ENCODE measurements at regions not wholly inside any gene's neighbourhood (a gene's known extent, or its start where the extent isn't known, plus 50 kb on each side); places are given as distances from the start of the nearest gene placed in this dataset.

DNA sequence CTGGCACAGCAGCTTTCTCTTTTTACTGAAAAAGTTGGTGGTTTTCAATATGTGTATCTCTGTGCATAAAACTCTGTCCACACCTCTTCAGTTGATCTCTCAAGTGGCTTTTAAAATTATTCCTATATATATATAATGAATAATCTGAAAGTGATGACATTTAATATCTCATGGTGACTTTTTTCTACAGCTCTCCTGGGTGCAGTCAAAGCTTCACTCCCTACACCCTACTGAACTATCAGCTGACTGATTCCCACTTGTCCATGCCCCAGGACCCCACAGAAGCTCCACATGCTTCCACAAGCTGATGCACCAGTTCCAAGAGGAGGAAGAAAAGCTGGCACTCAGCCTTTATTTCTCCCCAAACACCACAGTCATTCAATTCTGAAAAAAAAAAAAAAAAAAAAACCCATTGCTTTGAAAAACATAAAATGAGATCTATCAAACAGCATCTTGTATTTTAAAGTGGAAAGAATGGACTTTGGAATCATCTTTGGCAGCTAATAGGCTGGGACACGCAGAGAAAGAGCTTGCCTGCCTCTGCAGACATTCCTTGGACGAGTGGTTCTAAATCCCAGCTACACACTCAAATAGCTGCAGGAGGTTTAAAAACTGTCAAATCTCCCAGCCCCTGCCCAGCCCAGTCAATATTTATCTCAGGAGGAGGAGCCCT lies 75.3 kb upstream of the GDF10 start:
- Histone ChIP-seq H3K4me1 (no peaks in the 10 kb centered on the region), H3K27me3 (no peaks in the 10 kb centered on the region), H3K9me3 (peaks cover 0 to 9% (median 0%) of the 10 kb centered on the region in 4 donors), H3K4me3 (no peak overlapping the region), H3K27ac (no peak overlapping the region), H3K36me3 (no peaks in the 10 kb centered on the region)
- 47 to 51% methylated on average over 2 of the region's 2 CpGs for WGBS, 2 donors
- no peak for TF ChIP-seq EP300 (IDR thresholded peaks at IDR 0.05)
- DNase-seq (ENCODE audit: low spot score in 2 of 2): no peak

DNA sequence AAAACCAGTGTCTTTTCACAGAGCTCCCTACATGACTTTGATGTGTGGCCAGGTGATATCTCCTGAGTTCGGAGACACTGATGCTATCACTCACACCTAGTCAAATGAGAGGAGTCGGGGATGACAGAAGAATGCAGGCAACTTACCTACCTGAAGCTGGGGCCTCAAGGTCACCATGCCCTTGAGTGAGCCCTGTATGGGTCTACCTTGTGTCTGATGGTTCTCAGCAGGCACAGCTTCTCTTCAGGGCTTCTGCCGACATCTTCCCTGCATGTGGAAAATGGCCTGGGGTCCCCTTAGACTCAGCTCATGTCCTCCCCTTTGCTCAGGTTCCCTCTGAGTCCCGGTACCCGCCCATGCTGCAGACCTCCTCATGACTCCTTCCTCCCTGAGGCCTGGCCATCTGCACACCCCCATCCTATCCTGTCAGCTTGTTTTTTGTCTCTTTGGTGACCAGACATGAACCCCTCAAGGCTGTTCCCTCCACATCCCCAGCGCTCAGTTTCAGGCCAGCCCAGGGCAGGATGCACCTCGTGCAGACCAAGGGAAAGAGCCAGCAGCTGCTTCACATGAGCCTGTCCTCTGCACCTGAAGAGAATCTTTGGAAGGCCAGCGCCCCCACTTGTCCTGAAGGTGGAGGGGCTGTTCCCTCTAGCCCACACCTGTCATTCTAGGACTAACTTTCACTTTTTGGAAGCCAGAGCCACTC lies 74.6 kb upstream of the GDF10 start:
- H3K4me3 ChIP-seq: no peak overlapping the region
- WGBS, 2 donors: 77 to 89% methylated on average over 8 of the region's 8 CpGs
- H3K9me3 ChIP-seq: peaks cover 0 to 9% (median 0%) of the 10 kb centered on the region in 4 donors
- DNase-seq (ENCODE audit: low spot score in 2 of 2): no peak
- no peak overlapping the region for H3K27ac ChIP-seq
- no peaks in the 10 kb centered on the region for H3K36me3 ChIP-seq
- TF ChIP-seq, protein P1, sequence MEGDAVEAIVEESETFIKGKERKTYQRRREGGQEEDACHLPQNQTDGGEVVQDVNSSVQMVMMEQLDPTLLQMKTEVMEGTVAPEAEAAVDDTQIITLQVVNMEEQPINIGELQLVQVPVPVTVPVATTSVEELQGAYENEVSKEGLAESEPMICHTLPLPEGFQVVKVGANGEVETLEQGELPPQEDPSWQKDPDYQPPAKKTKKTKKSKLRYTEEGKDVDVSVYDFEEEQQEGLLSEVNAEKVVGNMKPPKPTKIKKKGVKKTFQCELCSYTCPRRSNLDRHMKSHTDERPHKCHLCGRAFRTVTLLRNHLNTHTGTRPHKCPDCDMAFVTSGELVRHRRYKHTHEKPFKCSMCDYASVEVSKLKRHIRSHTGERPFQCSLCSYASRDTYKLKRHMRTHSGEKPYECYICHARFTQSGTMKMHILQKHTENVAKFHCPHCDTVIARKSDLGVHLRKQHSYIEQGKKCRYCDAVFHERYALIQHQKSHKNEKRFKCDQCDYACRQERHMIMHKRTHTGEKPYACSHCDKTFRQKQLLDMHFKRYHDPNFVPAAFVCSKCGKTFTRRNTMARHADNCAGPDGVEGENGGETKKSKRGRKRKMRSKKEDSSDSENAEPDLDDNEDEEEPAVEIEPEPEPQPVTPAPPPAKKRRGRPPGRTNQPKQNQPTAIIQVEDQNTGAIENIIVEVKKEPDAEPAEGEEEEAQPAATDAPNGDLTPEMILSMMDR (IDR thresholded peaks at IDR 0.05): no peak
- TF ChIP-seq POLR2A (IDR thresholded peaks at IDR 0.05): no peak
- TF ChIP-seq EP300 (IDR thresholded peaks at IDR 0.05): no peak
- no peaks in the 10 kb centered on the region for H3K27me3 ChIP-seq
- H3K4me1 ChIP-seq: peaks cover 0 to 5% (median 0%) of the 10 kb centered on the region in 4 donors

DNA sequence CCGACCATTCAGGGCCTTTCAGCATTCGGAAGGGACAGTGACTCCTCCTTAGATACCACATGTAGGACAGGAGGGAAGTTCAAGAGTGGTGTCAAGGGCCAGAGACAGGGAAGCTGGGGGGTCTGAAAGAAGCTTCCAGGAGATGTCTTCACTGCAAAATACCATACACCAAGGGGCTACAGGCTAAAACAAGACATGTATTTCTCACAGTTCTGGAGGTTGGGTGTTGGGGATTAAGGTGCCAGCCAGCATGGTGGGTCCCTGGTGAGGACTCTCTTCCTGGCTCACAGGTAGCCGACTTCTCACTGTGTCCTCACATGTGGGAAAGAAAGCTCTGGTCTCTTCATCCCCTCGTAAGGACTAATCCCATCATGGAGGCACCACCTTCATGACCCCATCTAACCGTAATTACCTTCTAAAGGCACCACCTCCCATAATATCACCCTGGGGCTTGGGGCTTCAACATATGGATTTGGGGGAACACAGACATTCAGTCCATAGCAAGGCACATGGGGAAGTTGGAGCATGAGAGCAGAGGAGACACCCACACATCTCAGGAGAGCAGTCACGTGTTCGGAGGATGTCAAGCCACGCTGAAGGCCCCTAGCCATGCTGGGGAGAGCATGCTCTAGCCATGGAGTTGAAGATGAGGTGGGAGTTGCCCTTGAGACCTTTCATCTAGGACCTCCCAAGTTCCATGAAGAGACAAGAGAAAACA lies 73.9 kb upstream of the GDF10 start:
- peaks cover 0 to 9% (median 0%) of the 10 kb centered on the region in 4 donors for H3K9me3 ChIP-seq
- DNase-seq (ENCODE audit: low spot score in 2 of 2): no peak
- H3K27me3 ChIP-seq: no peaks in the 10 kb centered on the region
- H3K27ac ChIP-seq: no peak overlapping the region
- H3K36me3 ChIP-seq: no peaks in the 10 kb centered on the region
- peaks cover 0 to 10% (median 0%) of the 10 kb centered on the region in 4 donors for H3K4me1 ChIP-seq
- no peak for TF ChIP-seq EP300 (IDR thresholded peaks at IDR 0.05)
- TF ChIP-seq, protein P1 (IDR thresholded peaks at IDR 0.05): no peak
- 86 to 91% methylated on average over 8 of the region's 8 CpGs for WGBS, 2 donors
- no peak overlapping the region for H3K4me3 ChIP-seq

DNA sequence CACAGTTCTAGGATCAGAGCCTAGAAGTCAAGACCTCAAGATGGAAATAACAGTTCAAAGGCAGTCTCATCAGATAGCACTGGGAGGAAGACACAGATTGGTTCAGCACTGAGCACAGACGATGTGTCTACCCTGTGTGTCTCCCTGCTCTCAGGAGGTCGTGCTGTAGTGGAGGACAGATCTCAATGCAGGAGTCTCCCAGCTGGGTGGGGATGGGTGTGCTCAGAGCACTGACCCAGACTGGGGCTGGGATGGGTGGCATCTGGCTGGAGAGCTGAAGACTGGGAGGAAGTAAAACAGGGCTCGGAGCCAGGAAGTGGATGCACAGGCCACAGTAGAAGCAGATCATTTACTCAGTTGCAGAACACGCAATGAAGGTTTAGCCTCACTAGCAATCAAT lies 69.5 kb upstream of the GDF10 start:
- Histone ChIP-seq H3K27me3 (no peaks in the 10 kb centered on the region), H3K36me3 (no peaks in the 10 kb centered on the region), H3K4me1 (peaks cover 0 to 10% (median 0%) of the 10 kb centered on the region in 4 donors), H3K9me3 (peaks cover 0 to 9% (median 0%) of the 10 kb centered on the region in 4 donors), H3K27ac (no peak overlapping the region), H3K4me3 (no peak overlapping the region)
- TF ChIP-seq, protein P1 (IDR thresholded peaks at IDR 0.05): no peak
- TF ChIP-seq EP300 (IDR thresholded peaks at IDR 0.05) (no peak), POLR2A (IDR thresholded peaks at IDR 0.05) (no peak)
- 67 to 77% methylated on average over 4 of the region's 4 CpGs for WGBS, 2 donors
- DNase-seq (ENCODE audit: low spot score in 2 of 2): no peak

DNA sequence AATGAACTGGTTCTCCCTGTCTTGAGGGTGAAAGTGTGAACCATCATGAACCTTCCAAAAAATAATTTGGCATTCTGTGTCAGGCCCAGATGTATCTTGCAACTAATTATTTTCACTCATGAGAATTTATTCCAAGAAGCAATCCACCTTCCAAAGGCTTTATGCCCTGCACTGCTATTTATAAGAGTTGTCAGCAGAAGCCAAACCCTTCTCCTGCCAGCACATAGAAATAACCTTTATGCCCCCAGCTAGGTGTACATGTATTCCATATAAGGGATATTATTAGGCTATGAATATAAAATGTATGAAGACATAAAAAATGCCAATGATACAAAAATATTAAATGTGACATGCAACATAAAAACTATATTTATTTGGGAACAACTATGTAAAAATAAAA lies 69.0 kb upstream of the GDF10 start:
- TF ChIP-seq, protein P1 (IDR thresholded peaks at IDR 0.05): no peak
- no peak for TF ChIP-seq POLR2A (IDR thresholded peaks at IDR 0.05)
- TF ChIP-seq EP300 (IDR thresholded peaks at IDR 0.05): no peak
- Histone ChIP-seq H3K4me3 (no peak overlapping the region), H3K27ac (no peak overlapping the region), H3K27me3 (no peaks in the 10 kb centered on the region), H3K9me3 (peaks cover 0 to 9% (median 0%) of the 10 kb centered on the region in 4 donors), H3K4me1 (peaks cover 0 to 10% (median 0%) of the 10 kb centered on the region in 4 donors), H3K36me3 (no peaks in the 10 kb centered on the region)
- DNase-seq (ENCODE audit: low spot score in 2 of 2): no peak
